ENCODE measurements at regions not wholly inside any gene's neighbourhood (a gene's known extent, or its start where the extent isn't known, plus 50 kb on each side); places are given as distances from the start of the nearest gene placed in this dataset.

DNA sequence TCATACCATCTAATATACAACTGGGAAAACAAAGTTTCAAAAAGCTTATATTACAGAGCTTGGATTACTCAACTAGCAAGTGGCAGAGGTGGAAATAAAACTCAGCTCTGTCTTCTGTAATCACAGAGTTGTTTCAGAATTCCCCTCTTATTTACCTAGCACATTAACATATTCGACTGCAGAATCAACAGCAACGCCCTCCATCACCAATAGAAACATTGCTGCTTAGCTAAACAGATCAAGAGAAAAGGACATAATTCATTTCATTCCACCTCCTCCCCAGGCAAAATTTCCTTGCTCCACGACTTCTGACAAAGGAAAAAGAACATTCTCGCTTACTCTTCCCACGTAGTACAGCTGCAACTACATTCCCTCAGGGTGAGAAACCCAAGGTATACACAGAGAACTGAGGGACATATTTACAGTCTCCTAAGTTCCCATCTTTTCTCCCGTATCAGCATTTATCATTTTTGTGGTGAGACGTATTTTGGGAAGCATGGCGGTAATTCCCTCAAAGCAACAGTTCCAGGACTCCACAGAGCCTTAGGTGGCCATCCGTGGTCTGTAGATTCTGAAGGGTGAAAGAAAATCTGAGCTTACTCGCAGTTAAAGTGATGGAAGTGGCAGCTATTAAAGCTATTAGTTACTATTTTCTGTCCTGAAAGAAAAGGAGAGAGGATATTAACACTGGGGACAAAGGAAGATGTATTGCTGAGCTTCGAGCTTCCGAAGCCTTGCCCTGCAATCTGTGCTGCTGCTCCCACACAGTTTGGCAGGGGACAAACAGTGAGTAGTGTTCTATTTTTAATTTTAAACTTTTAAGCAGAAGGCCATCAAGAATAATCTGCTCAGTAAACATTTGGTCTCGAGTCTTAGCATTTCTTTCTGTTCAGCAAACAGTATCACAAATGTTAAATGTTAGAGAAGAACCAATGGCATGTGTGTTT, 1296.2 kb downstream of the CDH8 start:
- TF ChIP-seq, protein P1, sequence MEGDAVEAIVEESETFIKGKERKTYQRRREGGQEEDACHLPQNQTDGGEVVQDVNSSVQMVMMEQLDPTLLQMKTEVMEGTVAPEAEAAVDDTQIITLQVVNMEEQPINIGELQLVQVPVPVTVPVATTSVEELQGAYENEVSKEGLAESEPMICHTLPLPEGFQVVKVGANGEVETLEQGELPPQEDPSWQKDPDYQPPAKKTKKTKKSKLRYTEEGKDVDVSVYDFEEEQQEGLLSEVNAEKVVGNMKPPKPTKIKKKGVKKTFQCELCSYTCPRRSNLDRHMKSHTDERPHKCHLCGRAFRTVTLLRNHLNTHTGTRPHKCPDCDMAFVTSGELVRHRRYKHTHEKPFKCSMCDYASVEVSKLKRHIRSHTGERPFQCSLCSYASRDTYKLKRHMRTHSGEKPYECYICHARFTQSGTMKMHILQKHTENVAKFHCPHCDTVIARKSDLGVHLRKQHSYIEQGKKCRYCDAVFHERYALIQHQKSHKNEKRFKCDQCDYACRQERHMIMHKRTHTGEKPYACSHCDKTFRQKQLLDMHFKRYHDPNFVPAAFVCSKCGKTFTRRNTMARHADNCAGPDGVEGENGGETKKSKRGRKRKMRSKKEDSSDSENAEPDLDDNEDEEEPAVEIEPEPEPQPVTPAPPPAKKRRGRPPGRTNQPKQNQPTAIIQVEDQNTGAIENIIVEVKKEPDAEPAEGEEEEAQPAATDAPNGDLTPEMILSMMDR (IDR thresholded peaks at IDR 0.05; ENCODE audit: low read depth, low read length, missing control alignments): no peak
- Histone ChIP-seq H3K27ac (no peak overlapping the region), H3K4me3 (ENCODE audit: low read depth, low read length) (no peak overlapping the region), H3K27me3 (replicated peaks) (no peaks in the 10 kb centered on the region), H3K36me3 (replicated peaks) (no peaks in the 10 kb centered on the region)
- DNase-seq: no peak
- in situ Hi-C loops (cut with HindIII; ENCODE audit: low pct_ligation_motif_present, low sequenced_read_pairs): no loop called here

DNA sequence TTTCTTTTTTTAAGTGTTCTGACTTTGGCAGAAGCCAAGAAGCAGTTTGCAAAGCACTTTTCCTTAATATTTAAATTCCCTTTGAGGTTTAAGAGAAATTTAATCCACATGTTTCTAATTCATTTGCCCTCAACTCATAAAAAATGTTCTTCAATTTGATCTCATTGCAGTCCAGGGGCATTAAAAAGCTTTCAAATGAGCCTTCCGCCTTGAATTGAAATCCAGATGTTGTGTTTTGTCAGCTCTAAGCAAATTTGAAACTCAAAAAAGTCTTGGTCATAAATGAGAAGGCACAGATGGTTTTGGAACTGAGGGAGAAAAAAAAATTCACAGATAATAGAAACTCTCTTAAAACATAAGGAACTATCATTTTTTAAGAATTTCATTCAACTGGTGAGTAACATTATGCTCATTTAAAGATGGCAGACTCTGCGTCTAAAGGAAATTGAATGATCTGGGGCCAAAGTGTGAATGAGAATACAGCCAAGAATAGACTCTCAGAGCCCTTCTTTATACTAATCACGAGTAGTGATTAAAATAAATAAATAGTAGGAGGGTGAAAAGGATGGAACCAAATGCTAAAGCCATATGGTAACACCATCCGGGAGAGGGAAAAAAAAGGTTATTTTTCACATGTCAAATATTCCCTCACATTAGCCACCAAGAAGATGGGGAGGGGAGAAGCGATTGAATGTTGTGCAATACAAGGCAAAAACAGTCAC, 1304.7 kb downstream of the CDH8 start:
- in situ Hi-C loops (cut with HindIII; ENCODE audit: low pct_ligation_motif_present, low sequenced_read_pairs): no loop called here
- Histone ChIP-seq H3K27ac (no peak overlapping the region), H3K4me3 (ENCODE audit: low read depth, low read length) (no peak overlapping the region), H3K27me3 (replicated peaks) (no peaks in the 10 kb centered on the region), H3K36me3 (replicated peaks) (no peaks in the 10 kb centered on the region)
- TF ChIP-seq, protein P1 (IDR thresholded peaks at IDR 0.05; ENCODE audit: low read depth, low read length, missing control alignments): no peak
- DNase-seq: no peak

DNA sequence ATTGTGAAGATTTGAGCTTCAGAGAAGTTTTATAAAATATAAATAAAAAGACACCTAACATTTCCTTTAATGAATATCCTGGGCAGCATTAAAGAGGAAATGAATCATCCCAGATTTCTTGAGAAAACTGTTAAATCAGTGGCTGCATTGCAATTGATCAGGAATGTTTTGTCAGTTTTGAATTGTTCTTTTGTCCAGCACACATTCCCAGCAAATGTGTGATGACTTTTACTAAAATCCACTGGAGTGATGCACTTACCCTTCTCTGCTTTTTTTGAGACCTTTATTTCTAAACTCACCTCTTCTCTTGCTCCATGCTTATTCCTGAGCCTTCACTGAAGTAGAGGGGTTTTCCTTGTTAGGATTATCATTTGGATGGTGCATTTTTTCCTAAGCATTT, 1307.2 kb downstream of the CDH8 start:
- DNase-seq: no peak
- Histone ChIP-seq H3K27me3 (replicated peaks) (no peaks in the 10 kb centered on the region), H3K27ac (no peak overlapping the region), H3K4me3 (ENCODE audit: low read depth, low read length) (no peak overlapping the region), H3K36me3 (replicated peaks) (no peaks in the 10 kb centered on the region)
- in situ Hi-C loops (cut with HindIII; ENCODE audit: low pct_ligation_motif_present, low sequenced_read_pairs): no loop called here
- TF ChIP-seq, protein P1 (IDR thresholded peaks at IDR 0.05; ENCODE audit: low read depth, low read length, missing control alignments): no peak

DNA sequence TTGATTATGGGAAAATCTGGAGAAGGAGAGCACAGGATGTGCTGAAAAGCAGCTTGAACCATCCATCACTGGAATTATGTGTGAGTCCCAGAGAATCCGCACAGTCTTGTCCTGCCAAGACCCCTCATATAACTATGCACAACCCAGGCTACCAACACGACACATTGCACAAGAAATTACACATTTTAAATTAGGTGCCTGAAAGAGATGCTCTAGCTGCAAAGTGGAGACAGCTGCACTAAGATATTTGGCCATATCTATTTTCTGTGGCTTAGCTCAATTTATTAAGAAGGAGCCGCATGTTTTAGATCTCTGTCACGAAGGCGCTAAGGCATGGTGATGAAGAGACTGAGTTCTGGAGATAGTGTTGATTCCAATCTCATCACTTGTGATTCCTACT, 1308.4 kb downstream of the CDH8 start:
- TF ChIP-seq, protein P1 (IDR thresholded peaks at IDR 0.05; ENCODE audit: low read depth, low read length, missing control alignments): no peak
- no peak for DNase-seq
- H3K27me3 ChIP-seq (replicated peaks): no peaks in the 10 kb centered on the region
- in situ Hi-C loops (cut with HindIII; ENCODE audit: low pct_ligation_motif_present, low sequenced_read_pairs): no loop called here
- H3K4me3 ChIP-seq (ENCODE audit: low read depth, low read length): no peak overlapping the region
- H3K27ac ChIP-seq: no peak overlapping the region
- no peaks in the 10 kb centered on the region for H3K36me3 ChIP-seq (replicated peaks)

DNA sequence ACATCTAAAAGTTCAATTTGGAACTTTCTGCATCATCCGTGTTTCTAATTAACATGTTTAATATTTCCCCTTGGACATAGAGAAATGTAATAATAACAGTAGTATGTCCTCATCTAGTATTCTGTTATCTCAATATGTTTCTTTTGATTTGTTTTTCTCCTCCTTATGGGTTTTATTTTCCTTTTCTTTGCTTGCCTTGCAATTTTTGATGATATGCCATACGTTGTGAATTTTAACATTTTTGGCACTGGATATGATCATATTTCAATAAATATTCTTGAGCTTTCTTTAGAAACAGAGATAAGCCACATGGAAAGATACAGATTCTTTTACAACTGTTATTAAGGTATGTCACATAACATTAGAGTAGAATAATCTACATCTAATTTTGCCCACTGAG, 1316.2 kb downstream of the CDH8 start:
- Histone ChIP-seq H3K4me3 (ENCODE audit: low read depth, low read length) (no peak overlapping the region), H3K27me3 (replicated peaks) (no peaks in the 10 kb centered on the region), H3K27ac (no peak overlapping the region), H3K36me3 (replicated peaks) (no peaks in the 10 kb centered on the region)
- TF ChIP-seq, protein P1 (IDR thresholded peaks at IDR 0.05; ENCODE audit: low read depth, low read length, missing control alignments): no peak
- in situ Hi-C loops (cut with HindIII; ENCODE audit: low pct_ligation_motif_present, low sequenced_read_pairs): no loop called here
- DNase-seq: no peak
